ENCODE measurements at regions not wholly inside any gene's neighbourhood (a gene's known extent, or its start where the extent isn't known, plus 50 kb on each side); places are given as distances from the start of the nearest gene placed in this dataset.

GRCh38 chr4:37737466-37737865 lies 51.3 kb upstream of the RELL1 start:
- DNase-seq (ENCODE audit: low spot score) = no peak

Data from SW480 (cell line).